Left ventricle myocardium inferior (tissue), 1 donor: ENCODE measurements at regions not wholly inside any gene's neighbourhood (a gene's known extent, or its start where the extent isn't known, plus 50 kb on each side); places are given as distances from the start of the nearest gene placed in this dataset.

Experiments used
- DNase-seq: peaks from one replicate; pipeline ENCODE4 v3.0.0-alpha.2; 2020
- H3K27ac ChIP-seq: fragments of 200-600 bp; replicated peaks from 2 replicates; pipeline ENCODE4 v1.8.0; 2021
- H3K27me3 ChIP-seq: fragments of 200-600 bp; 2 replicates; pipeline ENCODE4 v1.8.0; 2021; ENCODE audit warnings: low read depth
- H3K36me3 ChIP-seq: fragments of 200-600 bp; 2 replicates; pipeline ENCODE4 v1.8.0; 2021
- H3K4me1 ChIP-seq: fragments of 200-600 bp; 2 replicates; pipeline ENCODE4 v1.8.0; 2021
- H3K4me3 ChIP-seq: fragments of 200-600 bp; 2 replicates; pipeline ENCODE4 v1.8.0; 2021; ENCODE audit warnings: mild to moderate bottlenecking, moderate library complexity
- H3K9me3 ChIP-seq: fragments of 200-600 bp; replicated peaks from 2 replicates; pipeline ENCODE4 v1.8.0; 2021
- CTCF ChIP-seq: fragments of 200-600 bp; IDR thresholded peaks from 2 replicates; pipeline ENCODE4 v1.8.0; 2021; ENCODE audit warnings: antibody characterized with exemption, mild to moderate bottlenecking, borderline replicate concordance
- intact Hi-C: fragments of 100-400 bp; cut with micrococcal nuclease; formaldehyde crosslinking; loops from one replicate; pipeline ENCODE4 v1.11.0; 2022
- donor health status: DM: no; HTN: yes; CAD: no; lungs with severe emphysema.

GRCh38 chr6:80642452-80642851 is 536.0 kb downstream of the BCKDHB start:
- Histone ChIP-seq H3K27me3 (no peaks in the 10 kb centered on the region), H3K36me3 (no peaks in the 10 kb centered on the region), H3K4me3 (no peak overlapping the region), H3K9me3 (peaks cover 14% of the 10 kb centered on the region), H3K4me1 (no peaks in the 10 kb centered on the region), H3K27ac (no peak overlapping the region)
- intact Hi-C loops, result no loop called here
- TF ChIP-seq CTCF, result no peak
- no peak for DNase-seq

GRCh38 chr6:80641591-80641990 is 535.1 kb downstream of the BCKDHB start:
- intact Hi-C loops, result no loop called here
- H3K27me3 ChIP-seq, result no peaks in the 10 kb centered on the region
- DNase-seq, result no peak
- no peak overlapping the region for H3K4me3 ChIP-seq
- no peaks in the 10 kb centered on the region for H3K36me3 ChIP-seq
- no peak overlapping the region for H3K27ac ChIP-seq
- H3K4me1 ChIP-seq, result no peaks in the 10 kb centered on the region
- TF ChIP-seq CTCF, result no peak
- H3K9me3 ChIP-seq, result peaks cover 14% of the 10 kb centered on the region

DNA sequence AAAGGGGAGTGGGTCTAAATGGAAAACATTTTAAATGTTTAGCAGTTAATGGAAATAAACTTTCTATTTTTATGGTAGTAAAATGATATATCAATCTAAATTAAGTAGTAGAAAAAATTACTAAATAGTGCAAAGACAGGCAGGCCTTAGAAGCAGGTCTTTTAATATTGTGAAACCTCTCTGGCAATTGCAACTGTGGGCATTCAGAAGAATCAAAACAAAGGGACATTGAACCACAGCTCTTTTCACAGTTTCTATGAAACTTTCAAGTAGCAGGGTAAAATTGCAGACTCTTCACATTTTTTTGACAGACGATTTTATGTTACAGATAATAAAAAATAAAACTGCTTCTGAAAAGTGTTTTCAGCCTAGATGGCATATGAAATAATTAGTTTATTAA is 533.7 kb downstream of the BCKDHB start:
- H3K4me1 ChIP-seq, result no peaks in the 10 kb centered on the region
- peaks cover 4% of the 10 kb centered on the region for H3K9me3 ChIP-seq
- no peaks in the 10 kb centered on the region for H3K27me3 ChIP-seq
- no peak overlapping the region for H3K27ac ChIP-seq
- intact Hi-C loops, result no loop called here
- H3K36me3 ChIP-seq, result no peaks in the 10 kb centered on the region
- DNase-seq, result no peak
- H3K4me3 ChIP-seq, result no peak overlapping the region
- no peak for TF ChIP-seq CTCF

GRCh38 chr6:80639181-80639629 is 532.7 kb downstream of the BCKDHB start:
- Histone ChIP-seq H3K27ac (no peak overlapping the region), H3K27me3 (no peaks in the 10 kb centered on the region), H3K9me3 (no peaks in the 10 kb centered on the region), H3K4me3 (no peak overlapping the region), H3K4me1 (no peaks in the 10 kb centered on the region), H3K36me3 (no peaks in the 10 kb centered on the region)
- no peak for TF ChIP-seq CTCF
- DNase-seq, result no peak
- intact Hi-C loops, result no loop called here

DNA sequence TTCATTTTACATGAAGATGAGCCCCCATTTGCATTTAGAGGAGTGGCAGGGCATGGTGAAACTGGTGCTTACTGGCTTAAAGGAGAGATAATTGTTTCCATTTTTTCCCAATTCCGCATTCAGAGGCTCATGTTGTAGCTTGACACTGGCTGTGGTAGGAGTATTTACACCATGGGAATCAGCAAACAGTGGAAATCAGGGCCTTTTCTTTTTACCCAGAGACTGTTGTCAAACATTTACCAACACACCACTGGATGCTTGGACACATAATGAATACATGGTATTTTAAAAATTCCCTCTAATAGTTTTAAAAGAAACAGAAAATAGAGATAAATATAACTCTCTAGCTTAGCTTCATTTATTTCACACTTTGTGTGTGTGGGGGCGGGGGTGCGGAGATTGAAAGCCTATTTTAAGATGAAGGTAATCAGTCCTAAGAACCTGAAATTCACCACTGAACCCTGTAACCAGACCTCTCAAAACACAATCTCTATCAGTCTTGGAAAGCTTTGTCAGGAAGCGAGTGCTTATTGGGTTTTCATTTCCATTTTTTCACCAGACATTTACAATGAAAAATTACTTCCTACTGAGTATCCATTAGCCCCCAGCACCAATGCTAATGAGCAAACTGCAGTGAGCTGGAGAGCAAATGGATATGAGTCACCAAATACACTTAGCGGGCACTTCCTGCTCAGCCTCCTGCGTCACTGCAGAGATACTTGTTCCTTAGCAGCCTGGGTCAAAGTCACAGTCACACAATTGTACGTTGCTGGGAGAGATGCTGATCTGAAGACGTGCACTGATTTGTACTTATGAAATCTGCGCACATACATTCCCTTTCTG is 532.0 kb downstream of the BCKDHB start:
- Histone ChIP-seq H3K27ac (no peak overlapping the region), H3K36me3 (no peaks in the 10 kb centered on the region), H3K4me3 (no peak overlapping the region), H3K9me3 (no peaks in the 10 kb centered on the region), H3K27me3 (no peaks in the 10 kb centered on the region), H3K4me1 (no peaks in the 10 kb centered on the region)
- no peak for TF ChIP-seq CTCF
- intact Hi-C loops, result no loop called here
- no peak for DNase-seq
